Caco-2 (cell line): ENCODE measurements at regions not wholly inside any gene's neighbourhood (a gene's known extent, or its start where the extent isn't known, plus 50 kb on each side); places are given as distances from the start of the nearest gene placed in this dataset.

Experiments
- BruUV-seq: library from RNA; stranded (reverse); fragments of 400-500 nt; replicated peaks from 2 replicates; lab custom pipeline; 2021; lab: Mats Ljungman, UMichigan
- CTCF ChIA-PET: fragments of 300-600 bp; sonication (Branson Sonifier 250); formaldehyde crosslinking; loops from one replicate; lab custom pipeline; 2022; ENCODE audit warnings: antibody characterized with exemption; lab: Charles Lee
- POLR2A ChIA-PET: fragments of 300-600 bp; sonication (Branson Sonifier 250); formaldehyde crosslinking; loops from one replicate; lab custom pipeline; 2022; ENCODE audit warnings: antibody characterized with exemption; lab: Charles Lee
- DNase-seq, 2 experiments: peaks; one replicate each; pipeline versions ENCODE4 v3.0.0 to v3.0.0-alpha.2; 2020 to 2022
- H3K27me3 ChIP-seq: replicated peaks from 2 replicates; pipeline ENCODE4 v1.6.0; 2011; ENCODE audit warnings: low read length; ENCODE audit not compliant: control insufficient read depth, insufficient read depth
- H3K36me3 ChIP-seq: 2 replicates; pipeline ENCODE4 v1.5.1; 2011; ENCODE audit warnings: low read length; ENCODE audit not compliant: control insufficient read depth, insufficient read depth
- H3K4me1 ChIP-seq: fragments of 250-450 bp; sonication (Bioruptor Pico); 2 replicates; pipeline ENCODE4 v1.5.1; 2020; ENCODE audit warnings: mild to moderate bottlenecking
- H3K4me3 ChIP-seq: 2 replicates; pipeline ENCODE4 v1.5.1; 2011; ENCODE audit warnings: low read depth, mild to moderate bottlenecking, control low read depth, low read length
- H3K9me3 ChIP-seq: fragments of 250-450 bp; sonication (Bioruptor Pico); 2 replicates; pipeline ENCODE4 v1.5.1; 2020; ENCODE audit warnings: mild to moderate bottlenecking, moderate library complexity
- H3K27ac Mint-ChIP-seq: one replicate; pipeline ENCODE4 v1.8.0; 2022; ENCODE audit warnings: mixed read lengths; ENCODE audit not compliant: unreplicated experiment
- H3K27me3 Mint-ChIP-seq: one replicate; pipeline ENCODE4 v1.8.0; 2022; ENCODE audit warnings: mixed read lengths; ENCODE audit not compliant: insufficient read depth, unreplicated experiment
- H3K36me3 Mint-ChIP-seq: one replicate; pipeline ENCODE4 v1.8.0; 2022; ENCODE audit warnings: mild to moderate bottlenecking, mixed read lengths; ENCODE audit not compliant: insufficient read depth, unreplicated experiment
- H3K4me1 Mint-ChIP-seq: one replicate; pipeline ENCODE4 v1.8.0; 2022; ENCODE audit warnings: low read depth, mixed read lengths; ENCODE audit not compliant: unreplicated experiment
- H3K4me3 Mint-ChIP-seq: one replicate; pipeline ENCODE4 v1.8.0; 2022; ENCODE audit warnings: mild to moderate bottlenecking, moderate library complexity, mixed read lengths; ENCODE audit not compliant: unreplicated experiment
- H3K9me3 Mint-ChIP-seq: one replicate; pipeline ENCODE4 v1.8.0; 2022; ENCODE audit warnings: mixed read lengths; ENCODE audit not compliant: unreplicated experiment
- intact Hi-C: fragments of 100-400 bp; cut with micrococcal nuclease; formaldehyde crosslinking; loops from one replicate; pipeline ENCODE4 v1.10.0; 2022; ENCODE audit not compliant: unreplicated experiment
- TF ChIP-seq, protein P1 (sequence below), 2 experiments: fragments of 200-600 bp in 1 of 2; IDR thresholded peaks; 1 replicate in 1 of 2; 2 replicates in 1 of 2; pipeline versions ENCODE4 v1.5.1 to v1.8.0; 2011 to 2022; ENCODE audit warnings: antibody characterized with exemption in 1 of 2, control low read depth in 1 of 2, inconsistent platforms in 1 of 2, low read depth in 1 of 2, low read length in 1 of 2, mild to moderate bottlenecking in 1 of 2, moderate library complexity in 1 of 2; ENCODE audit not compliant: insufficient read depth in 1 of 2, severe bottlenecking in 1 of 2, unreplicated experiment in 1 of 2

GRCh38 chr5:117262572-117263131 is 688.0 kb upstream of the SEMA6A start:
- intact Hi-C loops: no loop called here
- H3K36me3 ChIP-seq: no peaks in the 10 kb centered on the region
- ChIA-PET POLR2A (no interaction called here), CTCF (no interaction called here)
- Mint-ChIP-seq H3K27ac (no peak overlapping the region), H3K27me3 (no peaks in the 10 kb centered on the region), H3K9me3 (peaks cover 22% of the 10 kb centered on the region), H3K36me3 (no peaks in the 10 kb centered on the region), H3K4me3 (no peak overlapping the region), H3K4me1 (no peaks in the 10 kb centered on the region)
- DNase-seq: no peak
- no peaks in the 10 kb centered on the region for H3K4me1 ChIP-seq
- no TSS peak for BruUV-seq
- no peaks in the 10 kb centered on the region for H3K27me3 ChIP-seq
- H3K4me3 ChIP-seq: no peak overlapping the region
- TF ChIP-seq, protein P1, sequence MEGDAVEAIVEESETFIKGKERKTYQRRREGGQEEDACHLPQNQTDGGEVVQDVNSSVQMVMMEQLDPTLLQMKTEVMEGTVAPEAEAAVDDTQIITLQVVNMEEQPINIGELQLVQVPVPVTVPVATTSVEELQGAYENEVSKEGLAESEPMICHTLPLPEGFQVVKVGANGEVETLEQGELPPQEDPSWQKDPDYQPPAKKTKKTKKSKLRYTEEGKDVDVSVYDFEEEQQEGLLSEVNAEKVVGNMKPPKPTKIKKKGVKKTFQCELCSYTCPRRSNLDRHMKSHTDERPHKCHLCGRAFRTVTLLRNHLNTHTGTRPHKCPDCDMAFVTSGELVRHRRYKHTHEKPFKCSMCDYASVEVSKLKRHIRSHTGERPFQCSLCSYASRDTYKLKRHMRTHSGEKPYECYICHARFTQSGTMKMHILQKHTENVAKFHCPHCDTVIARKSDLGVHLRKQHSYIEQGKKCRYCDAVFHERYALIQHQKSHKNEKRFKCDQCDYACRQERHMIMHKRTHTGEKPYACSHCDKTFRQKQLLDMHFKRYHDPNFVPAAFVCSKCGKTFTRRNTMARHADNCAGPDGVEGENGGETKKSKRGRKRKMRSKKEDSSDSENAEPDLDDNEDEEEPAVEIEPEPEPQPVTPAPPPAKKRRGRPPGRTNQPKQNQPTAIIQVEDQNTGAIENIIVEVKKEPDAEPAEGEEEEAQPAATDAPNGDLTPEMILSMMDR (IDR thresholded peaks at IDR 0.05; ENCODE audit: insufficient read depth in 1 of 2, low read depth in 1 of 2, low read length in 1 of 2, severe bottlenecking in 1 of 2, unreplicated experiment in 1 of 2): no peak
- H3K9me3 ChIP-seq: peaks cover 8% of the 10 kb centered on the region; the same call in 1 of the 2 replicates

- H3K4me1 ChIP-seq: no peaks in the 10 kb centered on the region
- H3K4me3 ChIP-seq: no peak overlapping the region
- TF ChIP-seq, protein P1 (IDR thresholded peaks at IDR 0.05; ENCODE audit: insufficient read depth in 1 of 2, low read depth in 1 of 2, low read length in 1 of 2, severe bottlenecking in 1 of 2, unreplicated experiment in 1 of 2): no peak
- intact Hi-C loops: no loop called here
- no peaks in the 10 kb centered on the region for H3K36me3 ChIP-seq
- H3K27me3 ChIP-seq: no peaks in the 10 kb centered on the region
- no peak overlapping the region for H3K4me3 Mint-ChIP-seq
- no TSS peak for BruUV-seq
- ChIA-PET POLR2A (no interaction called here), CTCF (no interaction called here)
- H3K27me3 Mint-ChIP-seq: no peaks in the 10 kb centered on the region
- DNase-seq: no peak
- H3K9me3 Mint-ChIP-seq: peaks cover 22% of the 10 kb centered on the region
- no peak overlapping the region for H3K27ac Mint-ChIP-seq
- H3K36me3 Mint-ChIP-seq: no peaks in the 10 kb centered on the region
- H3K4me1 Mint-ChIP-seq: no peaks in the 10 kb centered on the region
- H3K9me3 ChIP-seq: peaks cover 8% of the 10 kb centered on the region; the same call in 1 of the 2 replicates
Measured at GRCh38 chr5:117261948-117262571, 687.4 kb upstream of the SEMA6A start.

- H3K4me3 Mint-ChIP-seq: no peak overlapping the region
- Histone ChIP-seq H3K27me3 (no peaks in the 10 kb centered on the region), H3K36me3 (no peaks in the 10 kb centered on the region), H3K9me3 (no peaks in the 10 kb centered on the region), H3K4me1 (no peaks in the 10 kb centered on the region), H3K4me3 (no peak overlapping the region)
- no peak overlapping the region for H3K27ac Mint-ChIP-seq
- H3K9me3 Mint-ChIP-seq: no peaks in the 10 kb centered on the region
- no peaks in the 10 kb centered on the region for H3K27me3 Mint-ChIP-seq
- intact Hi-C loops: no loop called here
- no peak for DNase-seq
- TF ChIP-seq, protein P1 (IDR thresholded peaks at IDR 0.05; ENCODE audit: insufficient read depth in 1 of 2, low read depth in 1 of 2, low read length in 1 of 2, severe bottlenecking in 1 of 2, unreplicated experiment in 1 of 2): no peak
- ChIA-PET POLR2A (no interaction called here), CTCF (no interaction called here)
- no peaks in the 10 kb centered on the region for H3K4me1 Mint-ChIP-seq
- no peaks in the 10 kb centered on the region for H3K36me3 Mint-ChIP-seq
- no TSS peak for BruUV-seq
Measured at GRCh38 chr5:117255211-117256027, 680.8 kb upstream of the SEMA6A start.
